T-cell (primary cell): ENCODE measurements at regions not wholly inside any gene's neighbourhood (a gene's known extent, or its start where the extent isn't known, plus 50 kb on each side); places are given as distances from the start of the nearest gene placed in this dataset.
"Not testable (repeated sequence)": the region's sequence is repeated elsewhere in the genome, so short reads cannot be mapped to it uniquely, and the experiment has no call there.

Source experiments
- ATAC-seq, 4 experiments: fragments of 200-7000 bp in 3 of 4; fragments of 150-1000 bp in 1 of 4; cut with Tn5 transposase; replicated peaks in 1 of 4; 1 replicate in 3 of 4; 2 replicates in 1 of 4; pipeline ENCODE4 v1.10.0; 2021; ENCODE audit warnings: moderate library complexity in 3 of 4, mild to moderate bottlenecking in 2 of 4, moderate number of reproducible peaks in 1 of 4
- CTCF ChIA-PET, 2 donors: fragments of 300-600 bp; sonication (Branson Sonifier 250); formaldehyde crosslinking; loops; one replicate each; lab custom pipeline; 2022; ENCODE audit warnings: antibody characterized with exemption in 2 of 2; lab: Charles Lee
- POLR2A ChIA-PET, 2 donors: fragments of 300-600 bp; sonication (Branson Sonifier 250); formaldehyde crosslinking; loops; one replicate each; lab custom pipeline; 2022; ENCODE audit warnings: antibody characterized with exemption in 2 of 2; lab: Charles Lee
- DNase-seq, 35 experiments: peaks; one replicate each; pipeline versions ENCODE4 v3.0.0 to v3.0.0-alpha.2; 2013 to 2023
- H3K27ac ChIP-seq: one replicate; pipeline ENCODE4 v1.5.1; 2013; ENCODE audit warnings: low read length
- H3K27me3 ChIP-seq, 2 experiments: replicated peaks in 1 of 2; 1 replicate in 1 of 2; 2 replicates in 1 of 2; pipeline versions ENCODE4 v1.6.1 to v1.7.0; 2013; ENCODE audit warnings: low read length in 1 of 2, mixed read lengths in 1 of 2; ENCODE audit not compliant: control insufficient read depth in 2 of 2, insufficient read depth in 2 of 2; ENCODE audit errors: extremely low read depth in 1 of 2
- H3K36me3 ChIP-seq, 2 donors: 1 replicate in 1 of 2; 2 replicates in 1 of 2; pipeline versions ENCODE4 v1.6.1 to v1.7.0; 2013; ENCODE audit warnings: low read length in 1 of 2; ENCODE audit not compliant: control insufficient read depth in 2 of 2, insufficient read depth in 1 of 2; ENCODE audit errors: extremely low read depth in 1 of 2
- H3K4me1 ChIP-seq, 2 experiments: 1 replicate in 1 of 2; 2 replicates in 1 of 2; pipeline versions ENCODE4 v1.6.1 to v1.7.0; 2013; ENCODE audit warnings: low read length in 2 of 2, mixed read lengths in 1 of 2; ENCODE audit not compliant: insufficient read depth in 2 of 2, control insufficient read depth in 1 of 2; ENCODE audit errors: extremely low read depth in 1 of 2
- H3K4me3 ChIP-seq, 2 donors: 1 replicate in 1 of 2; 2 replicates in 1 of 2; pipeline versions ENCODE4 v1.5.1 to v1.7.0; 2013; ENCODE audit warnings: mild to moderate bottlenecking in 2 of 2, low read length in 1 of 2, moderate library complexity in 1 of 2; ENCODE audit not compliant: control insufficient read depth in 1 of 2; ENCODE audit errors: extremely low read depth in 1 of 2
- H3K9me3 ChIP-seq: 2 replicates; pipeline ENCODE4 v1.7.0; 2013
- H3K27ac Mint-ChIP-seq, 2 donors: one replicate each; pipeline ENCODE4 v1.8.0; 2020 to 2021; ENCODE audit warnings: mild to moderate bottlenecking in 2 of 2, mixed read lengths in 2 of 2
- H3K27me3 Mint-ChIP-seq, 2 donors: one replicate each; pipeline ENCODE4 v1.8.0; 2021 to 2022; ENCODE audit warnings: mixed read lengths in 2 of 2
- H3K36me3 Mint-ChIP-seq: one replicate; pipeline ENCODE4 v1.8.0; 2021; ENCODE audit warnings: mixed read lengths
- H3K4me1 Mint-ChIP-seq, 3 donors: one replicate each; pipeline ENCODE4 v1.8.0; 2020 to 2022; ENCODE audit warnings: mixed read lengths in 3 of 3, mild to moderate bottlenecking in 1 of 3
- H3K4me3 Mint-ChIP-seq, 3 donors: one replicate each; pipeline ENCODE4 v1.8.0; 2020 to 2022; ENCODE audit warnings: mild to moderate bottlenecking in 3 of 3, mixed read lengths in 3 of 3, moderate library complexity in 3 of 3
- H3K9me3 Mint-ChIP-seq, 3 donors: one replicate each; pipeline ENCODE4 v1.8.0; 2020 to 2022; ENCODE audit warnings: mixed read lengths in 3 of 3
- WGBS: methylation state at CpG from one replicate; pipeline ENCODE4 v1.1.5; 2013; ENCODE audit warnings: missing lambda C conversion rate; ENCODE audit not compliant: insufficient coverage; 5-methylcytosine and 5-hydroxymethylcytosine counted together

DNA sequence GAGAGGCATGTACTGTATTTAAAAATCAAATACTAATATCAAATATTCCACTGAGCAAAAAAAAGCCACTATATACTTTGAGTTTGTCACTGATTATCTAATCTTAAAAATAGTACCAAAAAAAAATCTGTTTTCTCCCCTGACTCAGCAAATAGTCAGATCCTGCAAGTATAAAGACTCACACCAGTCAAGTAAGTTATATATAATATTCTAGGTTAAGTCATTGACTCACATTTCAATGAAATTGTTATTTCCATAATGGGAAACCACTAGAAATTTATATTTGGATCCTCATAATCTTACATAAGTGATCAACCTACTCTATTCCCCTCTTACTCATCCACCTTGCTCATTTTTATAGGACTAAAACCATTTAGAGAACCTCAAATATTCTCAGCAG, 447.2 kb upstream of the MEF2C start:
- POLR2A ChIA-PET, result no interaction called here
- Mint-ChIP-seq H3K4me3 (no peak overlapping the region), H3K27ac (no peak overlapping the region), H3K4me1 (no peaks in the 10 kb centered on the region), H3K27me3 (no peaks in the 10 kb centered on the region), H3K36me3 (no peaks in the 10 kb centered on the region), H3K9me3 (peaks cover 4 to 6% (median 6%) of the 10 kb centered on the region in 3 donors)
- H3K4me1 ChIP-seq, result no peaks in the 10 kb centered on the region
- DNase-seq, result no peak
- no peak overlapping the region for H3K4me3 ChIP-seq
- no peaks in the 10 kb centered on the region for H3K36me3 ChIP-seq
- ATAC-seq, result no peak
- CTCF ChIA-PET, result no interaction called here
- H3K9me3 ChIP-seq, result no peaks in the 10 kb centered on the region
- H3K27ac ChIP-seq, result no peak overlapping the region
- H3K27me3 ChIP-seq, result no peaks in the 10 kb centered on the region

GRCh38 chr5:89327608-89328007, 444.6 kb upstream of the MEF2C start:
- Mint-ChIP-seq H3K4me1 (no peaks in the 10 kb centered on the region), H3K27me3 (no peaks in the 10 kb centered on the region), H3K36me3 (no peaks in the 10 kb centered on the region), H3K9me3 (peaks cover 4 to 6% (median 6%) of the 10 kb centered on the region in 3 donors), H3K27ac (no peak overlapping the region), H3K4me3 (no peak overlapping the region)
- no peak for ATAC-seq
- DNase-seq, result no peak
- CTCF ChIA-PET, result no interaction called here
- Histone ChIP-seq H3K27ac (no peak overlapping the region), H3K4me3 (no peak overlapping the region), H3K9me3 (no peaks in the 10 kb centered on the region), H3K4me1 (no peaks in the 10 kb centered on the region), H3K27me3 (no peaks in the 10 kb centered on the region), H3K36me3 (no peaks in the 10 kb centered on the region)
- POLR2A ChIA-PET, result no interaction called here
- 60% methylated on average over 1 of the region's 3 CpGs for WGBS

DNA sequence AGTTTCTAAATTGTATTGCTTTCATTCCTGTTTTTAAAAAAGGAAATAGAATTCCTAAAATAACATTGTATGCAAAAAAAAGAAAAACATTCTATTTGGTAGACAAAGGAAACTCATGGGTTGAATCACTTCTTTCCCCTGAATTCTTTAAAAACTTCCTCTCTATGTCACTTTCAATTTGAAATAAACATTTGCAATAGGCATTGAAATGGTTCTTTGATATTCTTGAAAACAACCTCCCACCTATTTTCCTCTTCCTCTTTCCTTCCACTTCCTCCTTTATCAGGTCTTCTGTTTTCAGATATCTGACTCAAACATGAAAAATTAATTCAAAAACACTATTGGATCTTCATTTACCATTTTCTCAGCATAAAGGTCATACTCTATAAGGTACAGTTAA, 442.0 kb upstream of the MEF2C start:
- H3K36me3 Mint-ChIP-seq, result no peaks in the 10 kb centered on the region
- Histone ChIP-seq H3K27ac (no peak overlapping the region), H3K27me3 (no peaks in the 10 kb centered on the region), H3K36me3 (no peaks in the 10 kb centered on the region), H3K4me3 (no peak overlapping the region), H3K9me3 (no peaks in the 10 kb centered on the region), H3K4me1 (no peaks in the 10 kb centered on the region)
- DNase-seq (no peak), ATAC-seq (no peak)
- ChIA-PET POLR2A (no interaction called here), CTCF (no interaction called here)
- H3K27ac Mint-ChIP-seq, result no peak overlapping the region
- H3K4me3 Mint-ChIP-seq, result no peak overlapping the region
- H3K9me3 Mint-ChIP-seq, result peaks cover 4 to 6% (median 4%) of the 10 kb centered on the region in 3 donors
- H3K4me1 Mint-ChIP-seq, result no peaks in the 10 kb centered on the region
- no peaks in the 10 kb centered on the region for H3K27me3 Mint-ChIP-seq

- Mint-ChIP-seq H3K9me3 (no peaks in the 10 kb centered on the region), H3K4me1 (no peaks in the 10 kb centered on the region), H3K36me3 (no peaks in the 10 kb centered on the region), H3K4me3 (no peak overlapping the region), H3K27me3 (no peaks in the 10 kb centered on the region), H3K27ac (no peak overlapping the region)
- ATAC-seq (no peak), DNase-seq (no peak)
- Histone ChIP-seq H3K36me3 (no peaks in the 10 kb centered on the region), H3K4me1 (no peaks in the 10 kb centered on the region), H3K4me3 (no peak overlapping the region), H3K27ac (no peak overlapping the region), H3K9me3 (no peaks in the 10 kb centered on the region), H3K27me3 (no peaks in the 10 kb centered on the region)
- ChIA-PET POLR2A (interaction anchor here in 1 of 2 donors (0.5 kb wide), 1 partner anchor 384 kb away, joined by 3 read pairs; no protein-coding TSS in a partner anchor), CTCF (no interaction called here)
- WGBS, result no CpG with 5 or more reads among the region's 3 CpGs
Observed at GRCh38 chr5:89320421-89321277, 437.7 kb upstream of the MEF2C start.

- H3K36me3 ChIP-seq, CTCF ChIA-PET, H3K27ac ChIP-seq, H3K4me1 ChIP-seq, H3K27me3 Mint-ChIP-seq, ATAC-seq, DNase-seq, H3K27ac Mint-ChIP-seq, H3K9me3 ChIP-seq, H3K9me3 Mint-ChIP-seq, H3K4me3 ChIP-seq, H3K36me3 Mint-ChIP-seq, H3K4me3 Mint-ChIP-seq, H3K4me1 Mint-ChIP-seq, POLR2A ChIA-PET, H3K27me3 ChIP-seq: not testable (repeated sequence)
- WGBS, result 94% methylated on average over 11 of the region's 20 CpGs
Observed at GRCh38 chr5:89317838-89318237, 434.9 kb upstream of the MEF2C start.

DNA sequence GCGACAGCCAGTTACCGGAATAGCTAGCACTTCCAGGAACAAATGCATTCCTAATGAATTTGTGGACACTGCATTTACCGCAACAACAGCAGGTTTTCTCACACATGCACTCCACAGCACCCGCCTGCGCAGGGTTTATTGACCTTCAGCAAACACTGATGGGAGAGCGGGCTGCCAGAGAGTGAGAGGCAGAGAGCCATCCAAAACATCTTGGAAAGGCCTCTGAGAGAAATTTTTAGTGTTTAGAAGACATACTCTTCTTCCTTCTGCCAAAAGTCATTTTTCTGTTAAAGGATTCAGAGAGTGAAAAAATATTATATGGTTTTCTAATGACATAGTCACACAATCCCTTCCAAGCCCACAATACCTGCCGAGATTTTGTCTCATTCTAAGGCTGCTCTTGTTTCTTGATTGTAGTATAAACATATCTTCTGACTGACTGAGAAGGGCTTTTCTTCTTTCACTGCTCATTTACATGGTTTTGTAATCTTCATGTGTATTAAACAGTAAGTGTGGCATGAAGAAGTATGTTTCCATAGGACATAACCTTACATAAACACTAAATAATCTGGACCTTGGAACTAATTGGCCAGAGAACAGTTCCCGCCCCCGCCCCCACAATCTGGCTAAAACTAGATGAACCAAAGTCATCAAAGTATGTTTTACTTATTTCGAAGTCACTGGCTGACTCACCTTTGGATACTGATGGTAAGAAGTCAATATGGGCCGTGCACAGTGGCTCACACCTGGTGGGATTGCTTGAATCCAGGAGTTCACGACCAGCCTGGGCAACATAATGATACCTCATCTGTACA, 432.5 kb upstream of the MEF2C start:
- Mint-ChIP-seq H3K27ac (no peak overlapping the region), H3K36me3 (no peaks in the 10 kb centered on the region), H3K4me3 (no peak overlapping the region), H3K4me1 (no peaks in the 10 kb centered on the region), H3K9me3 (no peaks in the 10 kb centered on the region), H3K27me3 (no peaks in the 10 kb centered on the region)
- no peaks in the 10 kb centered on the region for H3K27me3 ChIP-seq
- ATAC-seq, result no peak
- DNase-seq, result no peak
- H3K9me3 ChIP-seq, result no peaks in the 10 kb centered on the region
- H3K4me1 ChIP-seq, result no peaks in the 10 kb centered on the region
- 86% methylated on average over 2 of the region's 12 CpGs for WGBS
- H3K4me3 ChIP-seq, result no peak overlapping the region
- POLR2A ChIA-PET, result no interaction called here
- CTCF ChIA-PET, result interaction anchor here (0.6 kb wide), 2 partner anchors 334 to 383 kb away, joined by 5 to 8 read pairs; no protein-coding TSS in a partner anchor
- no peaks in the 10 kb centered on the region for H3K36me3 ChIP-seq
- no peak overlapping the region for H3K27ac ChIP-seq
